NCI-H69 (cell line): ENCODE measurements at regions not wholly inside any gene's neighbourhood (a gene's known extent, or its start where the extent isn't known, plus 50 kb on each side); places are given as distances from the start of the nearest gene placed in this dataset.

Experiments used
- DNase-seq: peaks from one replicate; lab custom pipeline; 2025; lab: John Stamatoyannopoulos, UW

DNA sequence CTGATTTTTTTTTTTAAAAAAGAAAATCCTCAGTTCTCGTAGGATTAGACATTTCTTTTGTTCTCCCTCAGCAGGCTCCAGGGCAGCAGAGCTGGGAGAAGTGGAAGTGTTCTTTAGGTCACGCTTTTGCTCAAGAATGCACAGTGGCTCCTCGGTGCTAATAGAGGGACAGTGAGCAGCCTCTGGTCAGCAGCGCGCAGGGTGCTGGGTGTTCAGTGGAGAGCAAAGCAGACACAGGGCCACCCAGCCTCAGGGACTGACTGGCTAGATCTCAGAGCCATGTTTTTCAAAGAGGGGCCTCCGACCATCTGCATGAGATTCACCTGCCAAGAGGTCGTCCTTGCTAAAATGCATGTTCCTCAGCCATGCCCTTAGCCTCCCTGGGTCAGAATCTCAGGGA, 218.8 kb downstream of the HAUS1 start:
- no peak for DNase-seq

DNA sequence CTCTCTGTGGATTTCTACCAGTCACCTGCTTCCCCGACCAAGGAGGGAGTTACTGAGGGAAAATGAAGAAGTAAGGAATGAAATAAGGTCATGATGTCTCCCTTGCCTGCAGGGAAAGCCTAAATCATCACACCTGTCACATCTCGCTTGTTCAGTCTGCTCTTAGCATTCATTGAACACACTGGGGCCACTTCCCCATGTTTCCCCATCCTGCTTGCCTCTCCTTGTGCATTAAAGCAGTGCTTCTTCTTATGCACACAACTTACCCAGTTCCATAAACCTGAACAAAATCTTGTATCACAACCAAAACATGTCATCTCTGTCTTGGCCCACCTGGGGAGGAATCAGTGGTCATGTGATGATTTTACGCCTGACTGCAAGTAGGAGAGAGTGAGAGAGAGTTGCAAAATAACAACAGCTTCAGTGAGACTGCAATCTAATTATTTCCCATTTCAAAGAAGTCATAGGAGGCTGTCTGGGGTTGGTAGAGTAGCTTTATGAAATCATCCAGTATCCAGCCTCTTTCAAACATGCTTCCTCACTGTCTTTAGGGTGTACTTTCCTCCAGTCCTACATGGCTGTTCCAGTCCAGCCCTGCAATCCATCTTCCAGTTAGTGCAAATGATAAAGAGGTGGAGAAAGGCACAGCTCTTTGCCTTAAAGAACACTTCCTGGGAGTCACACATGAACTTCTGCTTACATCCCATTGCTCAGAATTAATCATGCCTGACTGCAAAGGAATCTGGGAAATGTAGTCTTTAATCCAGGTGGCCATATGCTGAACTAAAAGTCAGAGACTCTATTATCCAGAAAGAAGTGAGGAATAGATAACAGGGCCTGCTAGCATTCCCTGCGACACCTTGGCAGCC, 220.1 kb downstream of the HAUS1 start:
- peak; percentile 78 for DNase-seq

DNA sequence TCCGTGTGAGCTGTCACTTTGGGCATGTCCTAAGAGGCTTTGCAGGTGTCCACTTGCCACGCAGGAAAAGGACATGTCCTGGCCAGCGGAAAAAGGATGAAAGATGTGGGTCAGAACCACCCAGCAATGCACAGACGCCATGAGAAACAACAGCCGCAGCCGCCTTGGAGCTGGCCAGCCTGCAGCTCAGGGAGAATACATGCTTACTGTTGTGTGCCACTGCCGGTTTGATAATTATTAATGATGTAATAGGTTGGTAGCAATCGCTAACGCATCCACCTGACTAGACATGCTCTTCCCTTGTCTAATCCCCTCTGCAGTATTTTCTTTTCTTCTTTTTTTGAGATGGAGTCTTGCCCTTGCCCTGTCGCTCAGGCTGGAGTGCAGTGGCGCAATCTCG, 221.7 kb downstream of the HAUS1 start:
- DNase-seq = no peak

DNA sequence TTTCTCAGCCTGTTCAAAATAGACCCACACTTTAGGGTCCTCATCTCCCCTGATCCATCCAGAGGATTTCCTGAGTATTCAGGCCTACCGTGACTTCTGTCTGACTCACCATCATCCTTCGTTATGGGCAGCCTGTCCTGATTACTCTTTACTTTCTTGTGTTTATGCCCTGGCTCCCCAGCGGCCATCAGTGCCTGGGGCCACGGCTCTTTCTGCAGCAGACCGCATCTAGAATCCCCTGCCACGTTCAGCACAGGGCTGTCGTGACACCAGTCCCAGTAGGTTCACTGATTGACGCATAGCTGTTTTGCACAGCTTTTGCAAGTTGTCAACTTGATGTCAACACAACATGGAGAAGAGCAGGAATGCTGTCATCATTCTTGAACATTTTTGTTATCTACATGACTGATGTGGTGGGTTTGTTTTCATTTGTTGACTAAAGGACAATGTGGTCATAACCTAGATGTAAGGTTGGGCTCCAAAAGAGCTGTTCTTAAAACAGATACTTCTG, 225.6 kb downstream of the HAUS1 start:
- DNase-seq = no peak

DNA sequence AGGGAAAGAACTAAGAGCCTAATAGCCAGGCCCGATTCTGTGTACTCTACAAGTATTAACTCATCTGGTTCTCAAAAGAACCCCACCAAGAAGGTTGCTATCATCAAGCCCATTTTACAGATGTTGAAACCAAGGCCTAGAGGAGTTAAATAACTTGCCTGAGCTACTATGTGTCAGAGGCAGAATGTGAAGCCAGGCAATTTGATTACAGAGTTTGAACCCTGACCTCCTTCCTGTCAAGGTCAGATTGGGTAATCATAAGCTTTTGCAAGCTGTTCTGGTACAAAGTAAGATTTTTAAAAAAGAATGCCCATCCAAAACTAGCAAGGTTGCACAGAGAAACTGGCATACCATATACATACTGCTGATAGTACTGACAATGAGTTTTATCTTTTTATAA, 227.1 kb downstream of the HAUS1 start:
- no peak for DNase-seq

DNA sequence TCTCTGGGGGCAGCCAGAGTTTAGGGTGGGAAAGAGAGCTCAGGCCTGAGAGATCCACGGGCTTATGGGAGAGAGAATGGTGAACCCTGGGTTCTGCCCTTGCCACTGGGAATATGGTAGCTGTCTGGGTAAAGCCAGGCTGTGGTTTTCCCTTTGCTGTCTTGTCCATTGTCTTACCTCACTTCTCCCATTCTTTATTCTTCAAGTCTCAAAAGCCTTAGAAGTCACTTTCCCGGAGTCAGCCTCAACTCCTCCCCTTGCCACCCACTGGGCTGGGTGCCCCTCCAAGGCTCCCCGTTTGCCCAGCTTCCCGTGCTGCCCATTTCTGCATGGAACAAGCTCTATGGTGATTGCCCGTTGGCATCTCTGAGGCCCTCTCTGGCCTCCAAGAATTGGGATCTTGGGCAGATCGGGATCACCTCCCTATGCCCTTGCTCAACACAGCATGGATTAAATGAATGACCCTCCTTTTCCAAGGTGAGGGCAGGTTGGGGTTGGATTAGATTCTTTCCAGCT, 228.2 kb downstream of the HAUS1 start:
- no peak for DNase-seq

DNA sequence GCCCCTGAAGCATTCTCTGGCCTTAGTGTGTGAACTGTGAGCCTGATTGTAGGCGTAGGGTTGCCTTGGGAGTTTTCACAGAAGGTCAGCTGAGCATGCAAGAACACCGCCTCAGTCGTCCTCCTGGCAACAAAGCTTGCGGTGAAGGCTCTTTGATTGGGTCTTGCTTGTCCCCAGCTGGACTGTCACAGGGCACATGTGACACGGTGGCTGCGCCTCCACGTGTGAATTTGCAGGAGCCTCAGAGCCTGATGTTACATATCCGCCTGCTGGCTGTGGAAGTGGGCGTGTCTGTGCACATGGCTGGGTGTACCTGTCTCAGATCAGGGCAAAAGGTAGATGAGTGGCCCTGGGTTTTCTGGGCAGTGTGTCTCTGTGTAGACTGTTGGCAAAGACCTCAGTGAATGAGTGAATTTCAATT, 228.7 kb downstream of the HAUS1 start:
- peak; percentile 77 for DNase-seq

DNA sequence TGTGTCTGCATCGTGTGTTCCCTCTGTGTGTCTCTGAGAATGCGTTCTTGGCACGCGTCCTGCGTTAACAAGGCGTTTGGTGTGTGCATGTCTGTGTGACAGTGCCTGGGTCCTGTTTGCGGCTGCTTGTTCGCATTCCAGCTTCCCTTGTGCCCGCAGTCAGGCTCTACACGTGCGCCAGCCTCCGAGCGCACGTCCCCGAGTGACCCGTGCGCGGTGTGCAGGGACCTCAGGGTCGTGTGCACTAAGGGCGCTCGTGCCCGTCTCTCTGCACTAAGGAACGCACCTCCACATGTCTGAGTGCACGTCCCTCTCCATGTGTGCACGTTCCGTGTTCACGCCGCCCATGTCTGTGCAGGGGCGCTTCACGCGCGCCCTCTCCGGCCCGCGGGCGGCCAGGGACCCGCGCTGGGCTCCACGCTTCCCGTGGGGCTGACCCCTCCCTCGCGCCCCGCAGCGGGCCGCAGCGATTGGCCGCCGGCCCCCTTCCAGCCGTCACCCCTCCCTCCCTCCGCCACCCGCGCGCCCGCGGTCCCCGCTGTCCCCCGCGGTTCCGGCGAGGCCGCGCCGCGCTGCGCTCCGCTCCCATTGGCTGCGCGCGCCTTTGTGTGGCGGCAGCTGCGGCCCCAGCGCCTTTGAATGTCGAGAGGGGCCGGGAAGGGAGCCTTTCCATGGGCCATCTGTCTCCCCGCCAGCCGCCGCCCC, 229.4 kb downstream of the HAUS1 start:
- DNase-seq = peak; percentile 98

DNA sequence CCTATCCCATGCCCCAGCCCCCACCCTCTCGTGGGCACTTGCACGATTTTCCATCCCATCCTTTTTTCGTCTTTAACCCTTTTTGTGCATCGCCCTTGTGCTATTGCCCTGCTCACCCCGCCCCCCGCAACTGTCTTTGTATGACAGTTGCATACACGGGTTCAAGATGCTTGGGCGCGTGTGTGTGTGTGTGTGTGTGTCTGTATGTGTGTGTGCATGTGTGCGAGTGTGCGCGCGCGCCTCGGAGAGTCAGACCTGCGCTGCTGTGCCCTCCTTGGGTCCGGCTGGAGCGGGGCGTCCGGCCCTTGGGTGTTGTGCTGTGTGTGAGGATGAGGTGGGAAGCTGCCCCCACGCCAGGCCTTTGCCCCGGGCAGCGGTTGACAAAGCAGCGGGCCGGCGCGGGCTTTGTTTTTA, 230.7 kb downstream of the HAUS1 start:
- peak; percentile 91 for DNase-seq

DNA sequence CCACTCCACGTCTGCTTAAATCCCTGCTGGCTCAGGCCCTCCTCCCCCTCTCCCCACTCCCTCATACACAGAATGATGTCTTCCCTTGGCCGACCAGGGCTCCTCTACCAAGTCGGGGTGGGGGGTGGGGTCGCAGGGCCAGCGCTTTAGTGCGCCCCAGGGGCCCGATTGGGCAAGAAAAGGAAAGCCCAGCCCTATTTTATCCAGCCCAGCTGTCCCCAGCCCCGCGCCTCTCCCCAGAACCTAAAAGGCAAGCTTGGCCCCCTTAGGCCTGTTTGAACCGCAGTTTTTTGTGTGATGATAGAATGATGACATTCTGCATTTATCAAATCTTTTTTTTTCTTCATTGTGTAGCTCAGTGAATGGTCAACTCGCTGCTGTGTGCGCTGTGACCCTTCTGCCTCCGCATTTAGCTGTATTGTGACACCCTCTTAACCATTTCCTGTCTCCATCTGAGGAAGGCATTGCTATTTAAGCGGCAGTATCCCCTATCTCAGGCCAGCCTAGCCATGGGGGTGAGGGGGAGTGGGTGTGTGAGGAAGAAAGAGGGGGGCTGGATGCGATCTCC, 231.4 kb downstream of the HAUS1 start:
- DNase-seq = peak; percentile 84

DNA sequence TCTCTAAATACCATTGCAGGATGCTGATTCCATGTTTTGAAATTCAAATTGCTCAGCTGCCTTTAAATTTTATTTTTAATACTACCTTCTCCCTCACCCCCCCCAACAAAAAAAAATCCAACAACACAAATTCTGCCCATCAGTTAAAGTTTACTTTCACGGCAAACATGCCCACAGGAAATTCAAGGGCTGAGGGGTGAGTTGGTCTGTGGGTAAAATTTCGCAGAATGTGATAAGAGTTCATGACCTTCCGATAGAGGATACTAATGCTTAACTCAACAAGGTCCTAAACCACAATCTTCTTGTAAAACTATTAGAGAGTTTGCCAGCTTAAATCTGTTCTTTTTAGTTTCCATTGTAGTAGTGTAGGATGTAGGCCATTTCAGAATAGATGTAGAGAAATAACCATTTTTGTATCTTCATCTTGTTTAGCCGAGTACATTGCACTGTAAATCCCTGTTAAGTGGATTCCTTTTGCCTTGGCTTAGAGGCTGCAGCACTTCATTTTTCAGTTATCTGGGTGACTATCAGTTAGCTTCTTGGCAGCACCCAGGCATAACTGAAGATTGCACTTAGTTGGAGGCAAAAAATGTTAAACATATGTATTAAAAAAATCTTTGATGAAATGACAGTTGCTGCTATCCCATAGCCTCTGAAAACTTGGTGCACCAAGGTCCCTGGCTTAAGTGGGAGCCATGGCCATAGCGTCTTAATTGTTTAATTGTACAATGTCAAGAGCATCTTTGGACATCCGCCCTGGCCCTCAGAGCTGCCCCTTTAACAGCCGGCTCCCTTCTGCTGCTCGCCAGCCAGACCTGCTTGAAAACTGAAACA, 232.3 kb downstream of the HAUS1 start:
- peak; percentile 31 for DNase-seq

DNA sequence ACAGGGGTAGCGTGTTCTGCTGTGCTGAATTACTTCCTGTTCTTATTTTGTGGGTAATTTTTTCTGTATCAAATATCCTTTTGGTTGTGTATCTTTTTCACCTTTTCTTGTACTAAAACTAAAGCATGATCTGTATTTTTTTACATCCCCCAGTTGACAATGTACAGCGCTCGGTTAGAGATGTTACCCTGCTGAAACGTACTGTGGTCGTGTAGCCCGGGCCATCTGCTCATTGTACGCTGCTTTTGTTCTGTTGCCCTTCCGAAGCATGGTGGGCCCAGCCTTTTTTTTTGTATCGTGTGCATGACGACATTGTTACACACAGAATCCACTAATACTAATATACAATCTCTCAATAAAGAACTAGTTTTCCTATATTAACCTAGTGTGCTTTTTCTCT, 233.1 kb downstream of the HAUS1 start:
- peak; percentile 31 for DNase-seq

DNA sequence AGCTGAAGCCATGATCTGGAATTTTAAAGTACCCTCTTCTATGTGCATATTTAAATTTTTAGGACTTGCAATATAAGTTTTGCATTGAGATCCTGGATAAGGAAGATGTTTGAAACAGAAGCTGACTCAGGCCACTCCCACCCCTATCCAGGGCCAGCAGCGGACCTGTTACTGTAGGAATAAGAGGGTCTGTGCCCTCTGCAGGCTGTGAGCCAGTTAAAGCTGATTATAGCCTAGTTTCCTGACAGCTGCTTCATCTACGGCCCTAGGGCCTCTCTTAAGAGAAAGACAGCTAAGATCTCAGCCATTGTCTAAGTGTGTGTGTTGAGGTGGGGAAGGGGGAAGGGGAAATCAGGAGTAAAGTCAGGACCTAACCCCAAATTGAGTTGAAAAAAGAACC, 234.0 kb downstream of the HAUS1 start:
- peak; percentile 86 for DNase-seq

DNA sequence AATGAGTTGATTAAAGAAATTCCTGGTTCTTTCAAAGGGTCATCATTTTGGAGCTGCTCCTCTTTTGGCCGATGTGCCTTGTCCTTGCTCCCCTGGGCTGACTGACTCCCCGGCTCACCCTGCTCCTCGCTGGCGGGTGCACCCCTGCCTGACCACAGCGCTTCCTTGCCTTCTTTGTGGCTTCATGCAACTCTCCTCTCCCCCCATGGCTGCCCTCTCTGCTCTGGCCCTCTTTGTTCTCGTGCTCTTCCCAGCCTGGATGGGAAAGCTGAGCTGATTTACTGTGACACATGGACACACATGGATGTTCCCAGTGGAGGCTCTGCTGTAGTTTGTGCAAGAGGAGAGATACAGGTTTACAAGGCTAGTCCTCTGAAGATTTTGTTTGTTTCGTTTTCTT, 234.6 kb downstream of the HAUS1 start:
- peak; percentile 56 for DNase-seq

DNA sequence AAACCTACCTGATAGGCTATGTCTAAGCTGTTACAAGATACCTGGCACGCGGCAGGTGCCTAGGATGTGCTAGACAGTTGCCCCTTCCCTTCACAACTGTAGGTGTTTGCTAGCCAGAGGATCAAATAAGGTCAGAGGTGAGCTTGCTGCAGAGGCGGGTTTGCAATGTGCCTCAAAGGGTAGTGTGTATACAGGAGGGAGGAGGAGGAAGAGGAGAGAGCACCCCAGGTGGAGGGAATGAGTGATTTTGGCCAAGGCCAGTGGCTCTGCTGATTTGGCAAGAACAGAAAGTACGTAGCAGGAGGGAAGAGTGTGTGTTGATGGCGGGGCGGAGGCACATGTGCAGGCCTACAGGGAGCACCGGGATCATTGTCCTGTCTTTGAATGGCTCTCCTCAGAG, 236.5 kb downstream of the HAUS1 start:
- DNase-seq = no peak

DNA sequence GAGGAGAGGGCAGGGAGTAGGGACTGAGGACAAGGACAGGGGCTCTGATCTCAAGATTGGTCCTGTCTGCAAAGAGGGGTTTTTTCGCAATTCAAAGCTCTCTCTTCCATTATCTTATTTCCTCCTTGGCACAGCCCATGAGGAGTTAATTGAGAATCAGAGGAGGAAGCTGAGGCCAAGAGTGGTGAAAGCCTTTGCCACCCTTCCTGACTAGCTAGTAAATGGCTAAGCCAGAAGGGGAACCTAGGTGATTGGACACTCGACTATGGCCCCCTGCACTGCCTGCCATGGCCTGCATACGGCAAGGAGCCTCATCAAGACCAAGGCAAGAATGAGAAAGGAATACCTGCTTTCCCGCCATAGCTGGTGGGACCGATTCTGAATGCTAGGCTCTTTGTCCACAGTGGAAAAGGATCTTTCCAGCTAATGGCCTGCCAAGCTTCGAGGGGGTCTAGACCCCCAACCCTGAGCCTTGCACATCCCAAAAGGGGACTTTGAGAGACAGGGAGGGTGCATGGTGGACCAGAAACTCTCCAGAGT, 237.9 kb downstream of the HAUS1 start:
- no peak for DNase-seq

DNA sequence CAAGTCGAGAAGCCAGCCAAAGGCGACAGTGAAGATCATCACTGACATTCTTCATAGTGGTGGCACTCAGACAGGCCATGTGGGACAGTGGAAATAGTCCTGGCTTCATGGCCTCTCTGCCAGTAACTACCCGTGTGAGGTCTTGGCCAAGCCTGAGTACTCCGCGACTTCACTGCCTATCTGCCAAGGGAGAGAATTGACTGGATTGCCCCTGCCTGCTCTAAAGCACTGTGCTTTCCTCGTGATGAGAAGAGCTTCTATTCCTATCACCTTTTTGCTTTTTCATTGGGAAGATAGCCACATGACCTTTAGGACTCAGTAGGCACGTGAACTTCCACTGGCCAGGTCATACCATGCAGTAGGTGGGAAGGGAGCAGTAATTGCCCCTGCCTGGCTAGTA, 239.3 kb downstream of the HAUS1 start:
- no peak for DNase-seq

DNA sequence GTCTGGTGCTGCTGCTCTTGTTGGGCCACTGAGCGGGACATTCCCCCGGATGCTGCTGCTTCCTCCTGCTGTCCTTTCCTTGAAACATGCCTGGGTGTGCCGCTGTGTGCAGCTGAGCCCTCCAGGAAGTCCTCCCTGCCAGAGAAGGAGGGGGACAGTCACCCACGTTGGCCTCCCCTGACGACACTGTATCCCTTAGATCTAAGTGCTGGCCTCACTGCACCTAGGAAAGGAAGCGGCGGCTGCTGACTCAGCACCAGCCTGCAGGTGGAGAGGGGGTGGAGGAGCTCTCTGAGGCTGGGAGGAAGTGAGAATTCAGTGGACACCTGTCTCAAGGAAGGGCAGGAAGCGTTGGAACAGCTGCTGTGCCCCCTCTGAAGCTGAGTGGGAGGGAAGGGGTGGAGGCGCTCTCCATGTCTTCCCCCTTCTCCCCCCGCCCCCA, 239.8 kb downstream of the HAUS1 start:
- DNase-seq = peak; percentile 87

DNA sequence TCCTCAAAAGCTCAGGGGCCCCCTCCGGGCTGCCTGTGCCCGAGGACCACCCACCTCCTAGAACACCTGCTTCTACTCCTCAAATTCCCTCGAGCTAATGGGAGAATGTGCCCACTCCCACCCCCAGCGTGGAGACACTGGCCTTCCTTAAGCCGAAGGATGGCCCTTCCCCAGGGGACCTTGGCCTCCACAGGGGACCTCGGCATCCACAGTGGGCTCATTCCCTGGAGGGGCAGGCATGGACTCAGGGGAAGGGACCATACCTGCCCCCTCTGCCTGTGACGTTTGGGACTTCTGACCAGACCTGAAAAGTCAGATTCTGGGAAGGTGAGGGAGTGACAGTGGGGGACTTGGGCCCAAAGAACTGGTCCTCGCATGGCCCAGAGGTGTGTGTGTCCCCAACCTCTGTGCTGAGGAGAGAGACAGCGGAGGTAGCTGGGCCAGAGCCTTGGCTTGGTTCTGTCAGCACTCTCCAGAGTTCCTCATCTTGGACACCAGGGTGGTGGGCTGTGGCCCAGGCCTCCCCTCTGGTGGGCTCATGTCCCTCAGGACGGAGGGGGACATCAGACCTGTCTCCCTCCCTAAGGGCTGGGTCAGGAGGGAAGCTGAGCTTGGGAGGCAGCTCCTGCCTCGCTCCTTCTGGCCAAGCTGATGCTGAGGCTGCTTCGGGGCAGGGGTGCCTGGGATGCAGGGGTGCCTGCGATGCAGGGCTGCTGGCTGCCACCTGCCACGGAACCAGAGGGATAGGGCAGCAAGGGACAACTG, 240.4 kb downstream of the HAUS1 start:
- no peak for DNase-seq

DNA sequence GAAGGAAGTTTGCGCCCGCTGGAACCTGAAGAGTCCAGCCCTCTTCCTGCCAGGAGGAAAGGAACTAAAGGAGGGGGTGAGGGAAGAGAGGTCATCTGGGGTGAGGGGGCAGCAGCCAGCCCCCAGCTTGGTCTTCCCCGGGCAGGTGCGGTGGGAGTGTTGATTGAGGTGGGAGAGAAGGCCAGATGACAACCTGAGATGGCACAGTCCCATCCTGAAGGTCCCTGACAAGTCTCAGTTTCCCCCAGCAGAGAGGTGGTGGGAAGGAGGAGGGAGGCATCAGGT, 240.9 kb downstream of the HAUS1 start:
- no peak for DNase-seq

DNA sequence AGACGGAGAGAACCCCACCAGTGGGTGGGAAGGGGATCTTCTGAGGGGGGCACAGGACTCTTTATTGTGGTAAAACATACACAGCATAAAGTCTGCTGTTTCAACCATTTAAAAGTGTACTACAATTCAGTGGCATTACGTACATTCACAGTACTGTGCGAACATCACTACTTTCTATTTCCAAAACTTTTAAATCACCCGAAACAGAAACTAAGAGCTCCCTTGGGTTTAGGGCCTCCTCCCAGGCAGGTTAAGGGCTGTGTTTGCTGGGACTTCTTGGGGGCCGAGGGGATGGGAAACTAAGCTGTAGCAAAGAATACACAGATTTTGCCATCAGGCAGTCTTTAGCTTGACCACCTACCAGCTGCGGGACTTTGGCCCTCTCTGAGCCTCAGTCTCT, 242.0 kb downstream of the HAUS1 start:
- DNase-seq = no peak
